Esophagus (tissue), 2 donors: ENCODE measurements at regions not wholly inside any gene's neighbourhood (a gene's known extent, or its start where the extent isn't known, plus 50 kb on each side); places are given as distances from the start of the nearest gene placed in this dataset.

ENCODE experiments used
- H3K27ac ChIP-seq, 2 donors: one replicate each; pipeline ENCODE4 v1.5.1; 2013; ENCODE audit warnings: low read depth in 2 of 2, mild to moderate bottlenecking in 2 of 2, inconsistent platforms in 1 of 2, low read length in 1 of 2, moderate library complexity in 1 of 2
- H3K27me3 ChIP-seq, 2 donors: one replicate each; pipeline ENCODE4 v1.6.1; 2013; ENCODE audit warnings: low read length in 2 of 2, control low read depth in 1 of 2, mild to moderate bottlenecking in 1 of 2; ENCODE audit not compliant: insufficient read depth in 2 of 2, control insufficient read depth in 1 of 2
- H3K36me3 ChIP-seq, 2 donors: one replicate each; pipeline ENCODE4 v1.6.1; 2013; ENCODE audit warnings: low read length in 1 of 2; ENCODE audit not compliant: control insufficient read depth in 2 of 2, insufficient read depth in 2 of 2
- H3K4me1 ChIP-seq, 2 donors: one replicate each; pipeline ENCODE4 v1.6.1; 2013; ENCODE audit warnings: low read length in 1 of 2; ENCODE audit not compliant: control insufficient read depth in 2 of 2, insufficient read depth in 2 of 2
- H3K4me3 ChIP-seq, 2 donors: one replicate each; pipeline ENCODE4 v1.5.1; 2013; ENCODE audit warnings: low read length in 2 of 2, mild to moderate bottlenecking in 2 of 2, low read depth in 1 of 2, moderate library complexity in 1 of 2
- H3K9me3 ChIP-seq, 2 donors: one replicate each; pipeline ENCODE4 v1.6.1; 2013; ENCODE audit warnings: mild to moderate bottlenecking in 2 of 2, low read depth in 1 of 2, low read length in 1 of 2, moderate library complexity in 1 of 2; ENCODE audit not compliant: control insufficient read depth in 2 of 2, insufficient read depth in 1 of 2
- WGBS, 2 donors: extraction: QIAGEN DNeasy Blood & Tissue Kit; methylation state at CpG; one replicate each; pipeline ENCODE4 v1.1.7; 2013; 5-methylcytosine and 5-hydroxymethylcytosine counted together
- donor health status: healthy with polysubstance abuse.
- donor health status: Bipolar disorder and iron deficiency.

DNA sequence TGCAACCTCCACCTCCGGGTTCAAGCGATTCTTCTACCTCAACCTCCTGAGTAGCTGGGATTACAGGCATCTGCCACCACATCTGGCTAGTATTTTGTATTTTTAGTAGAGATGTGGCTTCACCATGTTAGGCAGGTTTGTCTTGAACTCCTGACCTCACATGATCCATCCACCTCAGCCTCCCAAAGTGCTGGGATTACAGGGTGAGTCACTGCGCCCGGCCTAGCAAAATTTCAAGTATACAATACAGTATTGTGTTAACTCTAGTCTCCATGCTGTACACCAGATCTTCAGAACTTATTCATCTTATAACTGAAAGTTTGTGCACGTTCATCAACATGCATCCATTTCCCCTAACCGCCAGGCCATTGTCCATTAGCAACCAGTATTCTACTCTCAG is 115.1 kb upstream of the MDGA2 start:
- H3K4me3 ChIP-seq = no peak overlapping the region
- H3K27me3 ChIP-seq = no peaks in the 10 kb centered on the region
- no peak overlapping the region for H3K27ac ChIP-seq
- WGBS, 2 donors = 87 to 92% methylated on average over 6 of the region's 6 CpGs
- no peaks in the 10 kb centered on the region for H3K9me3 ChIP-seq
- no peaks in the 10 kb centered on the region for H3K36me3 ChIP-seq
- no peaks in the 10 kb centered on the region for H3K4me1 ChIP-seq

DNA sequence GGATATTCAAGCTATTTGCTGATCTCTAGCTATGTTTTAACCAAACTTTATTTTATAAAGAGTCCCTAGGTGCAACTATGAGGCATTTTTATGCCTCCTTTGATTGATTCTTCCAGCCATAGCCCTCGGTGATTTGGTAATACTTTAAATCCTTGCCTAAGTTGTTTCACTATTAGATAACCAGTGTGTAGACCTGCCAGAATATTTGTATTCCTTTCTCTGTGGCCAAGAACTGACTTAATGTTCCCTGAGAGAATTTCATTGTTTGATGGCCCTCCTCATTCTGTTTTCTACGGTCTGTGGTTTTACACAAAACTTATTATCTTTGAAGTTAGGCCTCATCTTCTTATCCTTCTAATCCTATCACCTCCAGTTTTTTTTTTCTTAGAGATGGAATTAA is 109.7 kb upstream of the MDGA2 start:
- WGBS, 2 donors = 43 to 55% methylated on average over 2 of the region's 2 CpGs

DNA sequence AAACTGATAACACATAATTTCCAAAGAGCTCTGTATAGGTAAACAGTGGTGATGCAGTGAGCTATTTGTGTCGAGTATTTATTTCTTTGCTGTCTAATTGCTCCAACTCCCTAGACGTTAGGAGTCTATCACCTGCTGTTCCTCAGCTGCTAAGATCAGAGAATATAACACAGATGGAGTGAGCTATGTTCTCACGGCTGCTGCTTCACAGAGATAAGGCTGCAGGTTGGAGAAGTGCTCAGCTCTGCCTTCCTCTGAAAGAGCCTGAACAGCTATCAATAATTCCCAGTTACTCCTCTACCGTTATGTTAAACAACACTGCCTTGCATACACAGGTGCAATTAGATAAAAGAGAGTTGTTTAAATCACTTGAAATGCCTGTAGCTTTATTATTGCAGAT is 103.2 kb upstream of the MDGA2 start:
- H3K9me3 ChIP-seq = no peaks in the 10 kb centered on the region
- no peaks in the 10 kb centered on the region for H3K4me1 ChIP-seq
- H3K27me3 ChIP-seq = no peaks in the 10 kb centered on the region
- 18 to 28% methylated on average over 4 of the region's 4 CpGs for WGBS, 2 donors
- H3K36me3 ChIP-seq = no peaks in the 10 kb centered on the region
- no peak overlapping the region for H3K27ac ChIP-seq
- no peak overlapping the region for H3K4me3 ChIP-seq

More for the DNA sequence above, 109.7 kb upstream of the MDGA2 start:
- Histone ChIP-seq H3K4me1 (no peaks in the 10 kb centered on the region), H3K4me3 (no peak overlapping the region), H3K9me3 (no peaks in the 10 kb centered on the region), H3K36me3 (no peaks in the 10 kb centered on the region), H3K27ac (no peak overlapping the region), H3K27me3 (no peaks in the 10 kb centered on the region)

DNA sequence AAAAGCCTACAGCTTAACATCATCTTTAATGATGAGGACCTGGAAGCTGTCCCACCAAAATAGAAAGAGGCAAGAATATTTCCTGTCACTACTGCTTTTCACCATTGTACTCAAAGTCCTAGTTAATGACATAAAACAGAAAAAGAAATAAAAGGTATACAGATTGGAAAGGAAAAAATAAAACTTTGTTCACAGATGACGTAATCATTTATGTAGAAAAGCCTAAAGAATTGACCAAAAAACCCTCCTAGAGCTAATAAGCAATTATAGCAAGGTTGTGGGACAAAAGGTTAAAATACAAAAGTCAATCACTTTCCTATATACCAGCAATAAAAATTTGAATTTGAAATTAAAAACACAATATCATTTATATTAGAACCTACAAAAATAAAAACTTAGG is 97.2 kb upstream of the MDGA2 start:
- Histone ChIP-seq H3K9me3 (no peaks in the 10 kb centered on the region), H3K27me3 (no peaks in the 10 kb centered on the region), H3K36me3 (no peaks in the 10 kb centered on the region), H3K27ac (no peak overlapping the region), H3K4me3 (no peak overlapping the region), H3K4me1 (no peaks in the 10 kb centered on the region)
- WGBS, 2 donors = 70 to 86% methylated on average over 1 of the region's 1 CpG

DNA sequence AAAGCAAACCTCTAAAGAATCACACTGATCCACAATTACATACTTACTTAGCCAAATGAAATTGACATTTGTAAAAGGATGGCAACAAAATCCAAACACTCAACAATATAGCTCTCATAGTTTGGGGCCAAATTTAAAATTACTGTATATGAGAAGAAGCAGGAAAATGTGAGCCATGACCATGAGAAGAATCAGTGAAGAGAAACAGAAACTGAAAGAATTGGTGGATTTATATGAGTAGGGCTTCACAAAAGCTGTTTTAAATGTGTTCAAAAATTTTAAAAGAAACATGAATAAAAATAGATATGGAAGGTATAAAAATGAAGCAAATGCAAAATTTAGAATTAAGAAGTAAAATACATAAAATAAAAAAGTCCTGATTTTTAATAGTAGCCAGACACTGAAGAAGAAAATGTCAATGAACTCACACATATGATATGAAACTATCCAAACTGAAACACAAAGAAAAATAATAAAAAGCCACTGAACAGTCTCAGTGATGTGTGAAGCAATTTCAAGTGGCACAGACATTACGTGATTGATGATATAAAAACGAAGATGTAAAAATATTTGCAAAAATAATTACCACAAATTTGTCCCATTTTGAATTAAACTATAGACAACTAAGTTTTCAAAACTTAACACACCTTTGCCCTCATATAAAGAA is 87.9 kb upstream of the MDGA2 start:
- whole genome bisulfite sequencing, 2 donors = 67 to 75% methylated on average over 2 of the region's 2 CpGs
- H3K27me3 ChIP-seq = no peaks in the 10 kb centered on the region
- H3K4me1 ChIP-seq = no peaks in the 10 kb centered on the region
- no peak overlapping the region for H3K27ac ChIP-seq
- peaks cover 0 to 2% of the 10 kb centered on the region in 2 donors for H3K9me3 ChIP-seq
- no peak overlapping the region for H3K4me3 ChIP-seq
- no peaks in the 10 kb centered on the region for H3K36me3 ChIP-seq

DNA sequence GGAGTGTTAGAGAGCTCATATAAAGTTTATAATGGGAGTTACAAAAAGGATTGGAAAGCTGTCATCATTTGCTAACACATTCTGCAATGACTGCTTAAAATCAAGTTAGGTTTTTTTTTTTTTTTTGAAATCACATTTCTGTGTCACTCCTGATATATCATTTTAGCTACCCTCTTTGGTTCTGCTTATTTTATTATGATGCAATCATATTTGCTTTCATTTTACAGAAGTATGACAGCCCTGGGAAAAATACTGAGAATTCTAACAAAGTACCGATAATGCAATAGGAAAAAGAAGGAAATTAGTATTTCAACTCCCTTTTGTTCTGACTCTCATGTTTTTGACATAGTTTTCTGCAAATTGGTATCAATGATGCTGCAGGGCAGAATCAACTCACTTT is 71.6 kb upstream of the MDGA2 start:
- Histone ChIP-seq H3K4me1 (no peaks in the 10 kb centered on the region), H3K36me3 (no peaks in the 10 kb centered on the region), H3K27me3 (no peaks in the 10 kb centered on the region), H3K4me3 (no peak overlapping the region), H3K27ac (no peak overlapping the region), H3K9me3 (no peaks in the 10 kb centered on the region)
- 81% methylated on average over 1 of the region's 1 CpG for WGBS, 2 donors

DNA sequence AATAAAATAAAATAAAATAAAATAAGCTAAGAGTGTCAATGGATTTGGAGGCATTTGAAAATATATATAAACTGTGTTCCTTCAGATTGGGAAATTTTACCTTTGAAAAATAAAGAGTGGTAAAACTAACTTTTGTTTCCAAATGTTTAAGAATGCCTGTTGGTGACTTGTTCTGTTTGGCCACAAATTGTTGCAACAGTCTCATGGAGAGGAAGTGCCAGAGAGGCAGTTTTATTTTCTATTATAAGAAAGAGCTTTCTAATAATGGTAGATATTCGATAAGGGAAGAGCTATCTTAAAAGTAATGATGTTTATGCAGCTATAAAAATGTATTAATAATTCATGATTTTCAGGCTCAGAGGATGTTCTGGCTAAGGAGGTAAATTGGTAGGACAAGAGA is 68.8 kb upstream of the MDGA2 start:
- 67 to 74% methylated on average over 1 of the region's 1 CpG for WGBS, 2 donors
- Histone ChIP-seq H3K4me3 (no peak overlapping the region), H3K4me1 (no peaks in the 10 kb centered on the region), H3K27me3 (no peaks in the 10 kb centered on the region), H3K9me3 (no peaks in the 10 kb centered on the region), H3K27ac (no peak overlapping the region), H3K36me3 (no peaks in the 10 kb centered on the region)

DNA sequence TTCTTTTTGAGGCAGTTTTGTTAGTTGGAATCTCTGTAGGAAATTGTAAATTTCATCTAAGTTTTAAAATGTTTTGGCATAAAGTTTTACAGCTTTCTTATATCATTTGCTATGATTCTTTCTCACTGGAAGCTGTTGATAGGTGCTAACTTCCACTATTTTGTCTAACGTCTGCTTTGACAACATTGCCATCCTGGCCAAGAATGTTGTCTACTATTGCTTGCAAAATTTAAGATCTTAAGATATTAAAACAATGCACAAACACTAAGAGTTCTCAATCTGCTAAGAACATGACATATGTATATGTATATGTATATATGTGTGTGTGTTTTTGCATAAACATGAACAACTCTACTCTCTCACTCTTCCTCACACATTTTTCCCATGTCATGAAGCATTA is 64.1 kb upstream of the MDGA2 start:
- H3K27me3 ChIP-seq = no peaks in the 10 kb centered on the region
- H3K4me1 ChIP-seq = no peaks in the 10 kb centered on the region
- H3K36me3 ChIP-seq = no peaks in the 10 kb centered on the region
- WGBS, 2 donors = 55 to 61% methylated on average over 1 of the region's 1 CpG
- H3K27ac ChIP-seq = no peak overlapping the region
- no peak overlapping the region for H3K4me3 ChIP-seq
- no peaks in the 10 kb centered on the region for H3K9me3 ChIP-seq

DNA sequence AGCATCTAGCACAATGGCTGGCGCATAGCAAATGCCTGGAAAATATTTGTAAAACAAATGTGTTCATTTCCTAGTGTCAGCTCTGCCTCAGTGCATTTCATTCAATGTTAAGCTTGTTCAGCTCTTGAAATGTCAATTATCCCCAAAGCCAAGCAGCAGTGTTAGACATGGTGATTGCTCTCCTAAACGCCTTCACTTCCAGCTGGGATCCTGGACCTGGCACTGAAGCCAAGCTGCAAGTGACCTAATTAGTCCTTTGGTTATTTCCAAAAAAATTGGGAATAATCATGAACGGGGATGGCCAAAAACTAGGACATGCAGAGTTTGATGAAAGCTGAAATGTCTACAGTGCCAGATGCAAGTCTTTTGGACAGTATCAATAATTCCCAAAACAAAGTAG is 54.9 kb upstream of the MDGA2 start:
- no peak overlapping the region for H3K27ac ChIP-seq
- H3K4me3 ChIP-seq = no peak overlapping the region
- 66 to 67% methylated on average over 3 of the region's 3 CpGs for WGBS, 2 donors
- no peaks in the 10 kb centered on the region for H3K36me3 ChIP-seq
- H3K4me1 ChIP-seq = no peaks in the 10 kb centered on the region
- H3K27me3 ChIP-seq = no peaks in the 10 kb centered on the region
- no peaks in the 10 kb centered on the region for H3K9me3 ChIP-seq
